ENCODE measurements at regions not wholly inside any gene's neighbourhood (a gene's known extent, or its start where the extent isn't known, plus 50 kb on each side); places are given as distances from the start of the nearest gene placed in this dataset.

GRCh38 chr9:124179196-124180071, 78.3 kb upstream of the NEK6 start:
- DNase-seq (ENCODE audit: low read depth), result no peak

- peak; percentile 31 for DNase-seq (ENCODE audit: low read depth)
Measured at GRCh38 chr9:124180557-124180956, 77.2 kb upstream of the NEK6 start.

- no peak for DNase-seq (ENCODE audit: low read depth)
Measured at GRCh38 chr9:124182741-124183140, 75.0 kb upstream of the NEK6 start.

GRCh38 chr9:124183772-124184171, 74.0 kb upstream of the NEK6 start:
- DNase-seq (ENCODE audit: low read depth), result no peak

- DNase-seq (ENCODE audit: low read depth), result no peak
Measured at GRCh38 chr9:124185413-124185812, 72.3 kb upstream of the NEK6 start.

GRCh38 chr9:124187311-124187710, 70.4 kb upstream of the NEK6 start:
- no peak for DNase-seq (ENCODE audit: low read depth)

GRCh38 chr9:124188331-124189110, 69.2 kb upstream of the NEK6 start:
- DNase-seq (ENCODE audit: low read depth), result no peak

- no peak for DNase-seq (ENCODE audit: low read depth)
Measured at GRCh38 chr9:124190761-124191160, 67.0 kb upstream of the NEK6 start.

- DNase-seq (ENCODE audit: low read depth), result no peak
Measured at GRCh38 chr9:124191691-124192395, 65.9 kb upstream of the NEK6 start.

- no peak for DNase-seq (ENCODE audit: low read depth)
Measured at GRCh38 chr9:124196814-124197176, 61.0 kb upstream of the NEK6 start.

GRCh38 chr9:124197177-124198095, 60.3 kb upstream of the NEK6 start:
- no peak for DNase-seq (ENCODE audit: low read depth)

- DNase-seq (ENCODE audit: low read depth), result no peak
Measured at GRCh38 chr9:124198331-124198730, 59.4 kb upstream of the NEK6 start.

- no peak for DNase-seq (ENCODE audit: low read depth)
Measured at GRCh38 chr9:124198948-124199347, 58.8 kb upstream of the NEK6 start.

GRCh38 chr9:124199474-124199873, 58.3 kb upstream of the NEK6 start:
- no peak for DNase-seq (ENCODE audit: low read depth)

- DNase-seq (ENCODE audit: low read depth), result no peak
Measured at GRCh38 chr9:124202447-124202971, 55.2 kb upstream of the NEK6 start.

- no peak for DNase-seq (ENCODE audit: low read depth)
Measured at GRCh38 chr9:124205686-124206352, 51.9 kb upstream of the NEK6 start.

- DNase-seq (ENCODE audit: low read depth), result no peak
Measured at GRCh38 chr9:124206391-124206790, 51.4 kb upstream of the NEK6 start.

Data from amniotic epithelial cell (primary cell).